GM12878 (cell line): ENCODE measurements at regions not wholly inside any gene's neighbourhood (a gene's known extent, or its start where the extent isn't known, plus 50 kb on each side); places are given as distances from the start of the nearest gene placed in this dataset.

Experiments
- CUX1 ChIP-seq: IDR thresholded peaks from 2 replicates; pipeline ENCODE4 v1.6.1; 2012; ENCODE audit warnings: improper control_type of control experiment, low read depth, low read length; ENCODE audit not compliant: insufficient replicate concordance
- EP300 ChIP-seq, 2 experiments: fragments of 150-350 bp in 1 of 2; IDR thresholded peaks; 2 replicates each; pipeline ENCODE4 v1.6.1; 2011 to 2012; ENCODE audit warnings: low read depth in 2 of 2, low read length in 2 of 2, borderline replicate concordance in 1 of 2, improper control_type of control experiment in 1 of 2, inconsistent platforms in 1 of 2; ENCODE audit not compliant: control insufficient read depth in 1 of 2
- GABPA ChIP-seq: IDR thresholded peaks from 2 replicates; pipeline ENCODE4 v1.6.1; 2014; ENCODE audit warnings: antibody characterized with exemption, low read depth, mild to moderate bottlenecking, inconsistent platforms
- NR2C2 ChIP-seq: IDR thresholded peaks from 2 replicates; pipeline ENCODE4 v1.6.1; 2011; ENCODE audit warnings: borderline replicate concordance, low read depth; ENCODE audit not compliant: control insufficient read depth, insufficient read length
- PKNOX1 ChIP-seq: fragments of 450-650 bp; IDR thresholded peaks from 2 replicates; pipeline ENCODE4 v1.6.1; 2016; ENCODE audit warnings: mild to moderate bottlenecking
- RAD21 ChIP-seq: IDR thresholded peaks from 2 replicates; pipeline ENCODE4 v1.6.1; 2011; ENCODE audit warnings: mild to moderate bottlenecking, low read depth, low read length, moderate library complexity; ENCODE audit not compliant: insufficient read depth
- TCF3 ChIP-seq: IDR thresholded peaks from 2 replicates; pipeline ENCODE4 v1.6.1; 2012; ENCODE audit warnings: low read depth, mild to moderate bottlenecking, low read length, borderline replicate concordance; ENCODE audit not compliant: insufficient read depth

GRCh38 chr10:86580521-86580891, 58.9 kb upstream of the WAPL start (continued):
- no peak for TF ChIP-seq CUX1
- TF ChIP-seq NR2C2: no peak
- TF ChIP-seq PKNOX1: no peak
- TF ChIP-seq GABPA: no peak
- no peak for TF ChIP-seq TCF3
- no peak for TF ChIP-seq EP300 (IDR thresholded peaks at IDR 0.05; ENCODE audit: borderline replicate concordance in 1 of 2, control insufficient read depth in 1 of 2, low read depth in 2 of 2, low read length in 2 of 2)
- no peak for TF ChIP-seq RAD21
- TF ChIP-seq, all 136 proteins: peak for 0
